Smooth muscle cell (in vitro differentiated cells): ENCODE measurements at regions not wholly inside any gene's neighbourhood (a gene's known extent, or its start where the extent isn't known, plus 50 kb on each side); places are given as distances from the start of the nearest gene placed in this dataset. TPM values are rescaled to one million over a fixed set of nuclear protein-coding genes. Genes with fewer than 3 reads are reported as not detected.

Experiments
- microRNA-seq: library from miRNA; unstranded; fragments of <30 nt; microRNA quantifications from one replicate; pipeline ENCODE4, GENCODE V29; 2016; ENCODE audit warnings: borderline number of aligned reads
- small RNA-seq: library from RNA; depleted of rRNA; stranded (forward); fragments of <200 nt; gene quantifications from one replicate; pipeline ENCODE3, GENCODE V24; 2014

Small RNA genes lying in the stretch of these regions (microRNA-seq; reads per million reads assigned to microRNA genes)
- gene MIR3680-2: not detected

Small RNA genes lying in the stretch of these regions (small RNA-seq; reads per million reads assigned to genes)
- not detected for gene MIR3680-2
